ENCODE measurements at regions not wholly inside any gene's neighbourhood (a gene's known extent, or its start where the extent isn't known, plus 50 kb on each side); places are given as distances from the start of the nearest gene placed in this dataset.

DNA sequence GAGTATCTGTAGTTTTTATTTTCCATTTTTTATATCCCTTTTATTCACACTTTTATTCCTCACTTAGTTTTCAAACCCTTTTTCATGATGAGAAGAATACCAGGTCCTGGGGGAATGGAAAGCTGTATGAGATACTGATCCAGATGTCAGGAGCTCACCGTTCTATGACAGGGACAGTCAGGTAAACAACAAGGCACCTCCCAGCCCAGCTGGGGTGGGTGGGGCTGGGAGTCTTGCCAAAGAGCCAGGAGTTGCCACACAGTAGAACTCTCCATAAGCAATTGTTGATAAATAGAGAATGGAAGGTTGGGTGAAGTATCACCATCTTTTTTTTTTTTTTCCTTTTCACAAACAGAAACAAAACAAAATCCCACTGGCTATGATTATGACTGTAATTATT is 225.8 kb downstream of the NSG2 start:
- H3K79me2 ChIP-seq (ENCODE audit: insufficient read depth, low read length) = no peaks in the 10 kb centered on the region
- ATAC-seq (no peak), DNase-seq (ENCODE audit: low read depth, low spot score) (no peak)
- H3K27me3 ChIP-seq (ENCODE audit: insufficient read depth, low read length) = peaks cover 60% of the 10 kb centered on the region
- BruUV-seq (replicated peaks) = no TSS peak
- H3K9me3 ChIP-seq (ENCODE audit: control insufficient read depth in 1 of 2, insufficient read depth in 1 of 2, low read depth in 1 of 2, low read length in 2 of 2) = no peaks in the 10 kb centered on the region
- H3K4me1 ChIP-seq (ENCODE audit: control insufficient read depth in 1 of 2, insufficient read depth in 2 of 2, low read length in 2 of 2) = no peaks in the 10 kb centered on the region
- H3K9ac ChIP-seq (ENCODE audit: low read length) = no peak overlapping the region
- no peak overlapping the region for H3K27ac ChIP-seq (ENCODE audit: low read depth, low read length)
- TF ChIP-seq MAX (IDR thresholded peaks at IDR 0.05) (no peak), ELF1 (IDR thresholded peaks at IDR 0.05; ENCODE audit: borderline replicate concordance, low read depth) (no peak), SRF (IDR thresholded peaks at IDR 0.05; ENCODE audit: low read depth) (no peak), CEBPB (IDR thresholded peaks at IDR 0.05; ENCODE audit: low read depth) (no peak), YY1 (IDR thresholded peaks at IDR 0.05; ENCODE audit: extremely low read depth, insufficient replicate concordance, low read depth, low read length) (no peak), EZH2 (IDR thresholded peaks at IDR 0.05) (no peak), EGR1 (IDR thresholded peaks at IDR 0.05; ENCODE audit: low read depth) (no peak), CTCF (IDR thresholded peaks at IDR 0.05 in 2 of 3, conservative IDR thresholded peaks at IDR 0.05 in 1 of 3; ENCODE audit: borderline replicate concordance in 1 of 3, insufficient read depth in 1 of 3, low read depth in 2 of 3, low read length in 2 of 3) (no peak), JUND (IDR thresholded peaks at IDR 0.05) (no peak), POLR2A (IDR thresholded peaks at IDR 0.05; ENCODE audit: borderline replicate concordance, extremely low read depth, insufficient read depth, insufficient read length) (no peak), EZH2phosphoT487 (IDR thresholded peaks at IDR 0.05; ENCODE audit: borderline replicate concordance) (no peak), SIN3A (IDR thresholded peaks at IDR 0.05; ENCODE audit: low read depth) (no peak), FOSL1 (IDR thresholded peaks at IDR 0.05; ENCODE audit: low read depth) (no peak), ZNF274 (IDR thresholded peaks at IDR 0.05; ENCODE audit: low read depth, low read length) (no peak)
- TF ChIP-seq, protein P1, sequence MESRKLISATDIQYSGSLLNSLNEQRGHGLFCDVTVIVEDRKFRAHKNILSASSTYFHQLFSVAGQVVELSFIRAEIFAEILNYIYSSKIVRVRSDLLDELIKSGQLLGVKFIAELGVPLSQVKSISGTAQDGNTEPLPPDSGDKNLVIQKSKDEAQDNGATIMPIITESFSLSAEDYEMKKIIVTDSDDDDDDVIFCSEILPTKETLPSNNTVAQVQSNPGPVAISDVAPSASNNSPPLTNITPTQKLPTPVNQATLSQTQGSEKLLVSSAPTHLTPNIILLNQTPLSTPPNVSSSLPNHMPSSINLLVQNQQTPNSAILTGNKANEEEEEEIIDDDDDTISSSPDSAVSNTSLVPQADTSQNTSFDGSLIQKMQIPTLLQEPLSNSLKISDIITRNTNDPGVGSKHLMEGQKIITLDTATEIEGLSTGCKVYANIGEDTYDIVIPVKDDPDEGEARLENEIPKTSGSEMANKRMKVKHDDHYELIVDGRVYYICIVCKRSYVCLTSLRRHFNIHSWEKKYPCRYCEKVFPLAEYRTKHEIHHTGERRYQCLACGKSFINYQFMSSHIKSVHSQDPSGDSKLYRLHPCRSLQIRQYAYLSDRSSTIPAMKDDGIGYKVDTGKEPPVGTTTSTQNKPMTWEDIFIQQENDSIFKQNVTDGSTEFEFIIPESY (IDR thresholded peaks at IDR 0.05; ENCODE audit: extremely low read depth, insufficient replicate concordance, low read length) = no peak
- H3K9me2 ChIP-seq (ENCODE audit: insufficient read depth) = no peaks in the 10 kb centered on the region
- ChIA-PET CTCF (no interaction called here), RAD21 (ENCODE audit: low non-redundant PET in 1 of 2, low total read pairs in 2 of 2, uncharacterized antibody in 2 of 2, unreplicated experiment in 2 of 2) (no interaction called here), POLR2A (no interaction called here)
- H4K20me1 ChIP-seq (ENCODE audit: insufficient read depth) = no peaks in the 10 kb centered on the region
- no peaks in the 10 kb centered on the region for H3K36me3 ChIP-seq (ENCODE audit: control insufficient read depth in 1 of 2, insufficient read depth in 2 of 2, low read length in 2 of 2)
- H2AFZ ChIP-seq (ENCODE audit: low read depth, low read length, poor library complexity, severe bottlenecking) = no peak overlapping the region
- no peak overlapping the region for H3K4me2 ChIP-seq (ENCODE audit: low read length)
- intact Hi-C loops (cut with micrococcal nuclease) = no loop called here
- no peak overlapping the region for H3K4me3 ChIP-seq (replicated peaks in 1 of 2; ENCODE audit: low read depth in 1 of 2, low read length in 2 of 2)

Measured in HCT116 (cell line).